Endodermal cell (in vitro differentiated cells): ENCODE measurements at regions not wholly inside any gene's neighbourhood (a gene's known extent, or its start where the extent isn't known, plus 50 kb on each side); places are given as distances from the start of the nearest gene placed in this dataset.

Experiments
- DNase-seq: peaks from one replicate; pipeline ENCODE4 v3.0.0-alpha.2; 2017
- H3K27ac ChIP-seq: 2 replicates; pipeline ENCODE4 v1.5.1; 2013; ENCODE audit warnings: mild to moderate bottlenecking, low read depth, low read length, moderate library complexity
- H3K27me3 ChIP-seq: 2 replicates; pipeline ENCODE4 v1.6.1; 2013; ENCODE audit warnings: mild to moderate bottlenecking, low read length, moderate library complexity; ENCODE audit not compliant: insufficient read depth, control insufficient read depth, poor library complexity, severe bottlenecking
- H3K36me3 ChIP-seq: 2 replicates; pipeline ENCODE4 v1.7.0; 2013; ENCODE audit warnings: mild to moderate bottlenecking, low read length, moderate library complexity; ENCODE audit not compliant: control insufficient read depth, insufficient read depth
- H3K4me1 ChIP-seq: one replicate; pipeline ENCODE4 v1.7.0; 2013; ENCODE audit warnings: low read length; ENCODE audit not compliant: control insufficient read depth, insufficient read depth
- H3K4me3 ChIP-seq: 2 replicates; pipeline ENCODE4 v1.5.1; 2013; ENCODE audit warnings: mild to moderate bottlenecking, low read length, moderate library complexity
- H3K9ac ChIP-seq: 2 replicates; pipeline ENCODE4 v1.6.1; 2013; ENCODE audit warnings: mild to moderate bottlenecking, low read length, moderate library complexity; ENCODE audit not compliant: poor library complexity, severe bottlenecking; ENCODE audit errors: extremely low read depth
- H3K9me3 ChIP-seq: 2 replicates; pipeline ENCODE4 v1.6.1; 2013; ENCODE audit warnings: mild to moderate bottlenecking, low read length, moderate library complexity; ENCODE audit not compliant: control insufficient read depth
- H3K27ac Mint-ChIP-seq: 2 replicates; pipeline ENCODE4 v1.8.0; 2020; ENCODE audit warnings: mixed read lengths
- H3K27me3 Mint-ChIP-seq: 2 replicates; pipeline ENCODE4 v1.8.0; 2021; ENCODE audit warnings: mild to moderate bottlenecking, mixed read lengths; ENCODE audit not compliant: insufficient read depth
- H3K36me3 Mint-ChIP-seq: 2 replicates; pipeline ENCODE4 v1.8.0; 2020; ENCODE audit warnings: low read depth, mixed read lengths
- H3K4me1 Mint-ChIP-seq: 2 replicates; pipeline ENCODE4 v1.8.0; 2020; ENCODE audit warnings: mixed read lengths
- H3K4me3 Mint-ChIP-seq: 2 replicates; pipeline ENCODE4 v1.8.0; 2020; ENCODE audit warnings: mild to moderate bottlenecking, moderate library complexity, mixed read lengths
- H3K9me3 Mint-ChIP-seq: 2 replicates; pipeline ENCODE4 v1.8.0; 2020; ENCODE audit warnings: mild to moderate bottlenecking, mixed read lengths
- CTCF ChIP-seq: fragments of 200-600 bp; sonication (generic); conservative IDR thresholded peaks from 2 replicates; pipeline ENCODE4 v1.5.0; 2021; ENCODE audit warnings: antibody characterized with exemption, mild to moderate bottlenecking
- WGBS, 2 experiments: methylation state at CpG; one replicate each; pipeline versions ENCODE4 v1.1.5 to v1.1.7; 2013; ENCODE audit warnings: missing lambda C conversion rate in 2 of 2, mixed read lengths in 1 of 2; ENCODE audit not compliant: insufficient coverage in 1 of 2, insufficient read length in 1 of 2; 5-methylcytosine and 5-hydroxymethylcytosine counted together

DNA sequence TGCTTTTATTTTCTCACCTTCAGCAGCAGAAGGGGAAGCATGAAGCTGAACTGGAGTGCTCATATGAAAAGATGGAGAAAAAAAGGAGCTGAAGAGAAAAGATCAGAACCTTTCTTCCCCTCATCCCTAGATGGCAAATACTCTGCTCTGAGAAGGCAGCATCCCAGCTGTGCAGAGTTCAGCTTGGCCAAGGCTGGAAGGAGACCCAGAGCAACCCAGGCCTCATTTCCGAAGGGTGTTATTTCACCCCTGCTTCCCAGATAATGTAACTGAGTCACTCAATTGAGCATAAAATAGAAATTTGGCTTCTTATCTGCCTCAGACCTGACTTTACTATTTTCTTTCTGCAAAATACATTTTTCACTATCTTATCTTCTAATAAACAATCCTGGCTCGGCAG, 489.9 kb upstream of the BRINP1 start:
- H3K4me1 ChIP-seq: no peaks in the 10 kb centered on the region
- no peak overlapping the region for H3K27ac Mint-ChIP-seq
- H3K27me3 ChIP-seq: no peaks in the 10 kb centered on the region
- H3K4me3 ChIP-seq: no peak overlapping the region
- no peaks in the 10 kb centered on the region for H3K36me3 ChIP-seq
- no peak overlapping the region for H3K9ac ChIP-seq
- DNase-seq: no peak
- no peaks in the 10 kb centered on the region for H3K27me3 Mint-ChIP-seq
- H3K4me3 Mint-ChIP-seq: no peak overlapping the region
- peaks cover 31% of the 10 kb centered on the region for H3K4me1 Mint-ChIP-seq
- no peaks in the 10 kb centered on the region for H3K36me3 Mint-ChIP-seq
- WGBS, 2 experiments: 88 to 100% methylated on average over 2 of the region's 2 CpGs
- TF ChIP-seq CTCF: no peak
- no peak overlapping the region for H3K27ac ChIP-seq
- H3K9me3 ChIP-seq: no peaks in the 10 kb centered on the region
- no peaks in the 10 kb centered on the region for H3K9me3 Mint-ChIP-seq

DNA sequence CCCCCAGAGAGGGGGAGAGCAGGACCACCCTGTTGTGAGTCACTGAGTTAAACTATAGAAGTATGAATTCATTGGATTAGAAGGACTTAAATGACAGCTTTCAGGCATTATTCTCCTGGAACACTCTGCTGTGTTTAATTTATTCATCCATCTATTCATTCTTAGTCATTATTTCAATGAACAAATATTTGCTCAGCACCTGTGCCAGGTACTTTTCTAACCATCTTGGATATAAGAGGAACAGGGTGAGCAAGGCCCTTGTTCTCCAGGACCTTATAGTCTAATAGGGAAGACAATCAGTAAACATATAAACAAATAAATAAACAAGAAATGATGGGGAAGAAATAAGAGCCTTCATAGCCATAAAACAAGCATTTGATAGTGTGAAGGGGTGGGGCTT, 483.9 kb upstream of the BRINP1 start:
- no peak overlapping the region for H3K4me3 Mint-ChIP-seq

DNA sequence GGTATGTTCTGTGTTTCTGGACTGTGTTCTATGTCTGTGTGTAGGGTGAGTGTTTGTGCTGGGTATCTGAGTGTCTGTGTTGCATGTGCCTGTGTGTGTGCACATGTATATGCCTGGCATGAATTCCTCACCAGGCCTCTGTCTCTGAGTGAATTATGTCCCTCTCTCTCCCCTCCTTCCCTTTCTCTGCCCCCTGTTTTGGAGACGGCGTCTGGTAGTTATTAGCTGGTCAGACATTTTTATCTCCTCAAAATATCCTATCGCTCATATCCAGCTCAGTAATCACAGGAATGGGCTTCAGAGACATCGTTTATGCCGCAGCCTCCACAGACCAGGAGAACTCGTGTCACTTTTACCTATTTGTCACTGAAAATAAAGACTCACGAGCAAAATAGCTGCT, 483.2 kb upstream of the BRINP1 start:
- H3K36me3 ChIP-seq: no peaks in the 10 kb centered on the region
- TF ChIP-seq CTCF: no peak
- H3K4me3 ChIP-seq: no peak overlapping the region
- no peaks in the 10 kb centered on the region for H3K27me3 ChIP-seq
- no peak overlapping the region for H3K27ac ChIP-seq
- Mint-ChIP-seq H3K9me3 (peaks cover under 1% of the 10 kb centered on the region), H3K36me3 (no peaks in the 10 kb centered on the region), H3K4me3 (no peak overlapping the region), H3K4me1 (no peaks in the 10 kb centered on the region), H3K27me3 (peaks cover 2% of the 10 kb centered on the region), H3K27ac (no peak overlapping the region)
- H3K4me1 ChIP-seq: no peaks in the 10 kb centered on the region
- 92 to 98% methylated on average over 7 of the region's 7 CpGs for WGBS, 2 experiments
- no peak overlapping the region for H3K9ac ChIP-seq
- DNase-seq: no peak
- no peaks in the 10 kb centered on the region for H3K9me3 ChIP-seq

More for the DNA sequence above, 483.9 kb upstream of the BRINP1 start:
- H3K9me3 Mint-ChIP-seq: no peaks in the 10 kb centered on the region
- Histone ChIP-seq H3K36me3 (no peaks in the 10 kb centered on the region), H3K27ac (no peak overlapping the region), H3K9me3 (no peaks in the 10 kb centered on the region), H3K27me3 (no peaks in the 10 kb centered on the region), H3K9ac (no peak overlapping the region), H3K4me3 (no peak overlapping the region), H3K4me1 (no peaks in the 10 kb centered on the region)
- H3K36me3 Mint-ChIP-seq: no peaks in the 10 kb centered on the region
- no peak overlapping the region for H3K27ac Mint-ChIP-seq
- no peaks in the 10 kb centered on the region for H3K27me3 Mint-ChIP-seq
- DNase-seq: no peak
- no peaks in the 10 kb centered on the region for H3K4me1 Mint-ChIP-seq
- no peak for TF ChIP-seq CTCF
